ENCODE measurements at regions not wholly inside any gene's neighbourhood (a gene's known extent, or its start where the extent isn't known, plus 50 kb on each side); places are given as distances from the start of the nearest gene placed in this dataset.

- no peak overlapping the region for H3K27ac ChIP-seq
- DNase-seq: no peak
- WGBS, 2 donors: 83 to 87% methylated on average over 8 of the region's 8 CpGs
- H3K4me3 ChIP-seq: no peak overlapping the region
- no peaks in the 10 kb centered on the region for H3K9me3 ChIP-seq
- H3K27me3 ChIP-seq: no peaks in the 10 kb centered on the region
- intact Hi-C loops (cut with DNase I; ENCODE audit: low total_unique reads): no loop called here
- no peak for TF ChIP-seq CTCF (IDR thresholded peaks at IDR 0.05)
- TF ChIP-seq POLR2A (IDR thresholded peaks at IDR 0.05): no peak
- no peaks in the 10 kb centered on the region for H3K36me3 ChIP-seq (ENCODE audit: low read depth, missing control alignments)
- no peaks in the 10 kb centered on the region for H3K4me1 ChIP-seq
Observed at GRCh38 chr3:71962561-71963240, 177.8 kb upstream of the PROK2 start.

GRCh38 chr3:71961891-71962290, 176.9 kb upstream of the PROK2 start:
- Histone ChIP-seq H3K4me1 (no peaks in the 10 kb centered on the region), H3K36me3 (ENCODE audit: low read depth, missing control alignments) (no peaks in the 10 kb centered on the region), H3K9me3 (no peaks in the 10 kb centered on the region), H3K27me3 (no peaks in the 10 kb centered on the region), H3K27ac (no peak overlapping the region), H3K4me3 (no peak overlapping the region)
- intact Hi-C loops (cut with DNase I; ENCODE audit: low total_unique reads): no loop called here
- DNase-seq: no peak
- 85 to 91% methylated on average over 2 of the region's 2 CpGs for WGBS, 2 donors
- no peak for TF ChIP-seq POLR2A (IDR thresholded peaks at IDR 0.05)
- no peak for TF ChIP-seq CTCF (IDR thresholded peaks at IDR 0.05)

DNA sequence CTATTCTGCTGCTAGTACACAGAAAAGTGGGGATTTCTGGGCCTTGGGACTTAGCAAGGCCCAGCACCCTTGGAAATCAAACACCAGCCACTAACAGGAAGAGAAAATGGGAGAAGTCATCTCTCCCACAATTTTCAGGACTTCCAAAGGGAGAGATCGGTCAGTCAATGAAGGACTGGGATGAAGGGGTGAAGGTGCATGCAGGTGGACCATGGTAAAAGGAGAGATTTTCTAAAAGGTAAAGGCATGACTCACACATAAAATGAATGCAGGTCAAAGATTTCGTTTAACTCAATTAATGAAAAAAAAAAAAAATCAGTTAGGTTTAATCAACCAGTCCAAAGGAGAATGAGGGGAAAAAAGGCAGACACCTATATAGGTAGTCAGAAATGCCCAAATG, 176.4 kb upstream of the PROK2 start:
- no peaks in the 10 kb centered on the region for H3K36me3 ChIP-seq (ENCODE audit: low read depth, missing control alignments)
- no peaks in the 10 kb centered on the region for H3K9me3 ChIP-seq
- 87 to 89% methylated on average over 2 of the region's 2 CpGs for WGBS, 2 donors
- DNase-seq: no peak
- TF ChIP-seq CTCF (IDR thresholded peaks at IDR 0.05) (no peak), POLR2A (IDR thresholded peaks at IDR 0.05) (no peak)
- H3K27ac ChIP-seq: no peak overlapping the region
- H3K4me1 ChIP-seq: no peaks in the 10 kb centered on the region
- no peaks in the 10 kb centered on the region for H3K27me3 ChIP-seq
- intact Hi-C loops (cut with DNase I; ENCODE audit: low total_unique reads): no loop called here
- no peak overlapping the region for H3K4me3 ChIP-seq

GRCh38 chr3:71958533-71958932, 173.6 kb upstream of the PROK2 start:
- WGBS, 2 donors: 84 to 87% methylated on average over 2 of the region's 2 CpGs
- no peaks in the 10 kb centered on the region for H3K36me3 ChIP-seq (ENCODE audit: low read depth, missing control alignments)
- H3K27ac ChIP-seq: no peak overlapping the region
- H3K4me1 ChIP-seq: peaks cover 3% of the 10 kb centered on the region
- no peaks in the 10 kb centered on the region for H3K27me3 ChIP-seq
- H3K4me3 ChIP-seq: no peak overlapping the region
- no peak for DNase-seq
- intact Hi-C loops (cut with DNase I; ENCODE audit: low total_unique reads): no loop called here
- no peaks in the 10 kb centered on the region for H3K9me3 ChIP-seq
- TF ChIP-seq CTCF (IDR thresholded peaks at IDR 0.05) (no peak), POLR2A (IDR thresholded peaks at IDR 0.05) (no peak)

GRCh38 chr3:71956716-71957115, 171.8 kb upstream of the PROK2 start:
- no peak for TF ChIP-seq POLR2A (IDR thresholded peaks at IDR 0.05)
- no peak for TF ChIP-seq CTCF (IDR thresholded peaks at IDR 0.05)
- WGBS, 2 donors: 84 to 94% methylated on average over 2 to 3 of the region's 3 CpGs
- no peaks in the 10 kb centered on the region for H3K27me3 ChIP-seq
- no peaks in the 10 kb centered on the region for H3K36me3 ChIP-seq (ENCODE audit: low read depth, missing control alignments)
- H3K4me3 ChIP-seq: no peak overlapping the region
- H3K4me1 ChIP-seq: peaks cover 3% of the 10 kb centered on the region
- peak; percentile 52 for DNase-seq
- intact Hi-C loops (cut with DNase I; ENCODE audit: low total_unique reads): no loop called here
- no peak overlapping the region for H3K27ac ChIP-seq
- H3K9me3 ChIP-seq: no peaks in the 10 kb centered on the region

Measured in testis (tissue), 2 donors.